Pancreas (tissue), 10 donors: ENCODE measurements at regions not wholly inside any gene's neighbourhood (a gene's known extent, or its start where the extent isn't known, plus 50 kb on each side); places are given as distances from the start of the nearest gene placed in this dataset.

Experiments
- ATAC-seq, 4 donors: fragments of 200-7000 bp; cut with Tn5 transposase; one replicate each; pipeline versions ENCODE4 v1.8.0 to v1.9.1; 2020; ENCODE audit warnings: mild to moderate bottlenecking in 4 of 4, moderate library complexity in 4 of 4
- DNase-seq, 6 donors: peaks; one replicate each; pipeline ENCODE4 v3.0.0-alpha.2; 2020
- FAIRE-seq: peaks from 2 replicates; lab custom pipeline; 2012; peaks lifted over from hg19 to GRCh38; lab: Jason Lieb, UNC
- H3K27ac ChIP-seq, 4 donors: fragments of 200-600 bp; sonication (generic); 1 replicate in 3 of 4; 2 replicates in 1 of 4; pipeline versions ENCODE4 v1.5.0 to v1.8.0; 2020
- H3K27me3 ChIP-seq, 4 donors: fragments of 200-600 bp; one replicate each; pipeline ENCODE4 v1.8.0; 2021
- H3K36me3 ChIP-seq, 3 donors: fragments of 200-600 bp; sonication (generic) in 1 of 3; one replicate each; pipeline versions ENCODE4 v1.5.0 to v1.8.0; 2020 to 2021
- H3K4me1 ChIP-seq, 3 donors: fragments of 200-600 bp; one replicate each; pipeline ENCODE4 v1.8.0; 2021
- H3K4me3 ChIP-seq, 4 donors: fragments of 200-600 bp; sonication (generic) in 2 of 4; one replicate each; pipeline versions ENCODE4 v1.5.0 to v1.8.0; 2020 to 2021
- H3K9me3 ChIP-seq, 4 donors: fragments of 200-600 bp; one replicate each; pipeline ENCODE4 v1.8.0; 2021
- CTCF ChIP-seq, 4 donors: fragments of 200-600 bp; sonication (generic) in 3 of 4; IDR thresholded peaks; one replicate each; pipeline versions ENCODE4 v1.5.0 to v1.8.0; 2021; ENCODE audit warnings: antibody characterized with exemption in 4 of 4
- WGBS, 2 donors: extraction: QIAGEN DNeasy Blood & Tissue Kit; methylation state at CpG; one replicate each; pipeline ENCODE4 v1.1.7; 2013; 5-methylcytosine and 5-hydroxymethylcytosine counted together
- intact Hi-C, 3 donors: fragments of 100-400 bp; cut with DNase I; formaldehyde crosslinking; loops; one replicate each; pipeline versions ENCODE4 v1.11.1 to v1.14.2; 2022
- donor health status: healthy with polysubstance abuse.
- donor health status: DM: no; HTN: no; CAD: no; lungs with moderate emphysema.
- donor health status: DM: no; HTN: no; CAD: no.
- donor health status: control.
- donor health status: control.
- donor health status: Bipolar disorder and iron deficiency.
- donor health status: DM: yes; HTN: yes; CAD: no.
- donor health status: DM: no; HTN: no; CAD: no.
- donor health status: DM: no; HTN: no; CAD: no.
- donor health status: DM: yes; HTN: yes; CAD: no.

- no peak for DNase-seq
- Histone ChIP-seq H3K4me3 (no peak overlapping the region), H3K4me1 (no peaks in the 10 kb centered on the region), H3K36me3 (no peaks in the 10 kb centered on the region), H3K9me3 (no peaks in the 10 kb centered on the region), H3K27ac (no peak overlapping the region), H3K27me3 (no peaks in the 10 kb centered on the region)
- intact Hi-C loops = no loop called here
- no peak for FAIRE-seq
- ATAC-seq = no peak
- no peak for TF ChIP-seq CTCF (IDR thresholded peaks at IDR 0.05)
- WGBS, 2 donors = 63 to 70% methylated on average over 2 of the region's 2 CpGs
These were observed 401.7 kb downstream of the LRATD1 start for GRCh38 chr2:15034246-15034645.

GRCh38 chr2:15034860-15035259 lies 402.3 kb downstream of the LRATD1 start:
- FAIRE-seq (no peak), ATAC-seq (no peak), DNase-seq (no peak)
- H3K9me3 ChIP-seq = no peaks in the 10 kb centered on the region
- WGBS, 2 donors = 50 to 63% methylated on average over 2 of the region's 2 CpGs
- no peak overlapping the region for H3K4me3 ChIP-seq
- H3K4me1 ChIP-seq = no peaks in the 10 kb centered on the region
- TF ChIP-seq CTCF (IDR thresholded peaks at IDR 0.05) = no peak
- H3K27ac ChIP-seq = no peak overlapping the region
- no peaks in the 10 kb centered on the region for H3K27me3 ChIP-seq
- intact Hi-C loops = no loop called here
- no peaks in the 10 kb centered on the region for H3K36me3 ChIP-seq

GRCh38 chr2:15038366-15039364 lies 406.1 kb downstream of the LRATD1 start:
- intact Hi-C loops = no loop called here
- Histone ChIP-seq H3K9me3 (no peaks in the 10 kb centered on the region), H3K36me3 (no peaks in the 10 kb centered on the region), H3K4me3 (no peak overlapping the region), H3K4me1 (no peaks in the 10 kb centered on the region), H3K27ac (no peak overlapping the region), H3K27me3 (no peaks in the 10 kb centered on the region)
- DNase-seq (no peak), FAIRE-seq (no peak), ATAC-seq (no peak)
- WGBS, 2 donors = 69% methylated on average over 15 of the region's 15 CpGs
- TF ChIP-seq CTCF (IDR thresholded peaks at IDR 0.05) = no peak

- Histone ChIP-seq H3K4me1 (no peaks in the 10 kb centered on the region), H3K27ac (no peak overlapping the region), H3K27me3 (no peaks in the 10 kb centered on the region), H3K36me3 (no peaks in the 10 kb centered on the region), H3K4me3 (no peak overlapping the region), H3K9me3 (no peaks in the 10 kb centered on the region)
- ATAC-seq = no peak
- intact Hi-C loops = no loop called here
- no peak for FAIRE-seq
- 65 to 66% methylated on average over 8 of the region's 8 CpGs for WGBS, 2 donors
- no peak for TF ChIP-seq CTCF (IDR thresholded peaks at IDR 0.05)
- DNase-seq = peak in 1 of 6 donors; percentile 57
These were observed 408.0 kb downstream of the LRATD1 start for GRCh38 chr2:15040429-15041084.
